Body of pancreas (tissue), 4 donors: ENCODE measurements at regions not wholly inside any gene's neighbourhood (a gene's known extent, or its start where the extent isn't known, plus 50 kb on each side); places are given as distances from the start of the nearest gene placed in this dataset.
"Not testable (repeated sequence)": the region's sequence is repeated elsewhere in the genome, so short reads cannot be mapped to it uniquely, and the experiment has no call there.

Experiments used
- CTCF ChIP-seq, 7 experiments: fragments of 450-650 bp in 4 of 7; fragments of 200-600 bp in 3 of 7; sonication (generic) in 3 of 7; IDR thresholded peaks; one replicate each; pipeline ENCODE4 v1.5.1; 2016 to 2019; ENCODE audit warnings: antibody characterized with exemption in 7 of 7
- POLR2A ChIP-seq, 3 donors: fragments of 450-650 bp; IDR thresholded peaks; one replicate each; pipeline ENCODE4 v1.6.1; 2016; ENCODE audit warnings: antibody characterized with exemption in 3 of 3, mild to moderate bottlenecking in 2 of 3

GRCh38 chr11:80699406-80700177, 1258.8 kb upstream of the TENM4 start:
- not testable (repeated sequence) for TF ChIP-seq CTCF, POLR2A (IDR thresholded peaks at IDR 0.05)
